Activated CD4-positive, alpha-beta memory T cell treated with anti-CD3 and anti-CD28 coated beads for 36 hours (primary cell): ENCODE measurements at regions not wholly inside any gene's neighbourhood (a gene's known extent, or its start where the extent isn't known, plus 50 kb on each side); places are given as distances from the start of the nearest gene placed in this dataset.

Source experiments
- CTCF ChIA-PET: fragments of 350-600 bp; sonication (Branson Sonifier 250); formaldehyde crosslinking; loops from one replicate; lab custom pipeline; 2021; ENCODE audit warnings: antibody characterized with exemption, inconsistent platforms; lab: Charles Lee
- POLR2A ChIA-PET: fragments of 350-600 bp; sonication (Branson Sonifier 250); formaldehyde crosslinking; loops from one replicate; lab custom pipeline; 2021; ENCODE audit warnings: antibody characterized with exemption; lab: Charles Lee
- DNase-seq: peaks from one replicate; pipeline ENCODE4 v3.0.0-alpha.2; 2020
- H3K27ac Mint-ChIP-seq: one replicate; pipeline ENCODE4 v1.8.0; 2021; ENCODE audit warnings: mixed read lengths
- H3K27me3 Mint-ChIP-seq: one replicate; pipeline ENCODE4 v1.8.0; 2021; ENCODE audit warnings: mixed read lengths
- H3K36me3 Mint-ChIP-seq: one replicate; pipeline ENCODE4 v1.8.0; 2021; ENCODE audit warnings: mixed read lengths
- H3K4me1 Mint-ChIP-seq: one replicate; pipeline ENCODE4 v1.8.0; 2021; ENCODE audit warnings: low read depth, mixed read lengths
- H3K4me3 Mint-ChIP-seq: one replicate; pipeline ENCODE4 v1.8.0; 2021; ENCODE audit warnings: mild to moderate bottlenecking, mixed read lengths
- H3K9me3 Mint-ChIP-seq: one replicate; pipeline ENCODE4 v1.8.0; 2021; ENCODE audit warnings: mixed read lengths
- intact Hi-C: fragments of 100-400 bp; cut with micrococcal nuclease; formaldehyde crosslinking; loops from one replicate; pipeline ENCODE4 v1.15.1; 2023

DNA sequence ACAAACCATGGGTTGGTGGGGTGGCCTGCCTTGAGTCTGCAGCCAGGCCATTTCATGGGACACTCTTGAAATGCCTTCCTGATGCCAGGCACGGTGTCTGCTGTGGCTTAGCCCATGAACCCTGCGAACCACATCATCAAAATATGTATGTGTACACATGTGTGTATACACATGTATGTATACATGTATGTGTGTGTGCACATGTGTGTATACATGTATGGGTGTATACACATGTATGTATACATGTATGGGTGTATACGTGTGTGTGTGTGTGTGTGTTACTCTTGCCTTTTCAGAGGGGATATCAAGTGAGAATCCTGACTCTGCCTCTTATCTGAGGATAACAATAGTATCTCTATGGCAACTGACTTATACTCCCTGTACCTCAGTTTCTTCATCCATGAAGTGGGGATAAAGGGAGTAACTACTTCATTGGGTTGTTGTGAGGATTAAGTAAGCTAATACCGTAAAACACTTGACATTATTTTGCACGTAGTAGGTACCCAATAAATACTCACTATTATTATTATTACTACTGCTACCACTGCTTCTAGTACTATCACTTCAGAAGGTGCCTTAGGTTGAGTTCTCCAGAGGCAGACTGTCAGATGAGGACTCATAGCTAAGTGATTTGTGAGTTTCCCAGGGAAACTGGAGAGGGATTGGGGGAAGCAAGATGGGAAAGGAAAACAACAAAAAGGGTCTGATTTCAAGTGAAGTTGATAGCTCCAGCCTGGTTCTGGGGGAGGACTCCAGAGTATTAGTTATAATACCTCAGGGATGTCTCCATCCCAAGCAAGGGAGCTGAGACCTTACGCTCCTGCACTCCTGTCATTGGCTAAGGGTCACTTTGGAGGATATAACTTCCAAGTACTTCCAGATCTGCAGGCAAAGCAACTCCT is 110.5 kb downstream of the VEGFA start:
- ChIA-PET CTCF (no interaction called here), POLR2A (no interaction called here)
- H3K4me1 Mint-ChIP-seq, result no peaks in the 10 kb centered on the region
- H3K27me3 Mint-ChIP-seq, result no peaks in the 10 kb centered on the region
- H3K36me3 Mint-ChIP-seq, result no peaks in the 10 kb centered on the region
- no peaks in the 10 kb centered on the region for H3K9me3 Mint-ChIP-seq
- intact Hi-C loops, result no loop called here
- H3K27ac Mint-ChIP-seq, result no peak overlapping the region
- no peak overlapping the region for H3K4me3 Mint-ChIP-seq
- no peak for DNase-seq

- no peaks in the 10 kb centered on the region for H3K27me3 Mint-ChIP-seq
- H3K27ac Mint-ChIP-seq, result no peak overlapping the region
- CTCF ChIA-PET, result no interaction called here
- H3K9me3 Mint-ChIP-seq, result no peaks in the 10 kb centered on the region
- POLR2A ChIA-PET, result no interaction called here
- intact Hi-C loops, result no loop called here
- H3K4me3 Mint-ChIP-seq, result no peak overlapping the region
- no peaks in the 10 kb centered on the region for H3K4me1 Mint-ChIP-seq
- no peak for DNase-seq
- H3K36me3 Mint-ChIP-seq, result no peaks in the 10 kb centered on the region
Observed at GRCh38 chr6:43879722-43880121, 109.7 kb downstream of the VEGFA start.

DNA sequence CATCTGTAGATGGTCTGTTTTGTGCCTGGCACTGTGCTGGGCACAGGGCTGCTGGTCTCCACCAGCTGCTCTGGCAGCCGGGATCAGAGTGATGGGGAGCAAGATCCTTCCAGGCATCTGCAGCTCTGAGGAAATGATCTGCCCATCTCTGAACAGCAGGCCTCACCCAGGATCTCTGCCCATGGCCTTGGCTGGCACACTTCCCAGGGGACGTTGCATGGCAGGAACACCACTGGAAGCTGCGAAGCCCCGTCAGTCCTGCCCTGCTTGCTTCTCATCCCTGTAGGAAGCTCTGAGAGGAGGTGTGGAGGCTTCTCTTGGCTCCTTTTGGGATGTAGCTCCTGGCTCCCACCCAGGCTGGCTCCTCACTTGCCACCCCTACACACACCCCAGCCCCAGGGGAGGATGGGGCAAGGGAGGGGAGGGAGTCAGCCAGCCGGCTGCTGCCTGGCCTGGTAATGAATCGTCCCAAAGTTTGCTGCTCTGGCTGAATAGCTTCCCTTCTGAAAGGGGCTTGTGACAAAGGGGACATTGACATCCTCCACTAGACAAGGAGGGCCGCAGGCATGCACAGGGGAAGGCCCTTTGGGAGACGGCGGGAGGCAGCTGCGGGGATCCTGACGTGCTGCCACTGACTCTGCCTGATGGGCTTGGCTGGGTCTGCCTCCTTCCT is 108.9 kb downstream of the VEGFA start:
- POLR2A ChIA-PET, result no interaction called here
- Mint-ChIP-seq H3K4me3 (no peak overlapping the region), H3K9me3 (no peaks in the 10 kb centered on the region), H3K27me3 (no peaks in the 10 kb centered on the region), H3K27ac (no peak overlapping the region), H3K36me3 (no peaks in the 10 kb centered on the region), H3K4me1 (no peaks in the 10 kb centered on the region)
- intact Hi-C loops, result no loop called here
- CTCF ChIA-PET, result no interaction called here
- no peak for DNase-seq

DNA sequence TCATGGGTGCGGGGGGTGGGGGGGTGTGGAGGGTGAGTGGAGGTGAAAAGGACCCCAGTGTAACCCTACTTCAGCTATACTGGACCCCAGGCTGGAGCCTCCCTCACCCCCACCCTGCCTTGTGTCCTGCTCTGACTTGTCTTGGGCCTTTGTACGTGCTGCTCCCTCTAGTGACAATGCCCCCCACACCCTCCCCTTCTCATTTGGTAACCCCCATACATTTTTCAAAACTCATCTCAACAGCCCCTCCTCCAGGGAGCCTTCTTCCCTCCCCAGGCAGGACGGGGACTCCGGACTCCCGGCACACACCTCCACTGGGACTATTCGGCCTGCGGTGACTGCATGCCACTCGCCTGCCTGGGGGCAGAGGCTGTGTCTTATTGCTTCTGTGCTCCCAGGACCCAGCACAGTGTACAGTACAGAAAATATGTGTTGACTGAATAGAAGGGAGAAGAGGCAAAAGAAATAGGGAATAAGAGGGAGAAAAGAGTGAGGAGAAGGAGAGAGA is 108.2 kb downstream of the VEGFA start:
- POLR2A ChIA-PET, result no interaction called here
- intact Hi-C loops, result no loop called here
- no peak overlapping the region for H3K27ac Mint-ChIP-seq
- H3K4me3 Mint-ChIP-seq, result no peak overlapping the region
- H3K36me3 Mint-ChIP-seq, result no peaks in the 10 kb centered on the region
- DNase-seq, result no peak
- H3K9me3 Mint-ChIP-seq, result no peaks in the 10 kb centered on the region
- H3K27me3 Mint-ChIP-seq, result no peaks in the 10 kb centered on the region
- CTCF ChIA-PET, result no interaction called here
- H3K4me1 Mint-ChIP-seq, result no peaks in the 10 kb centered on the region

- no peak for DNase-seq
- H3K4me3 Mint-ChIP-seq, result no peak overlapping the region
- intact Hi-C loops, result no loop called here
- no peaks in the 10 kb centered on the region for H3K36me3 Mint-ChIP-seq
- H3K4me1 Mint-ChIP-seq, result no peaks in the 10 kb centered on the region
- no peaks in the 10 kb centered on the region for H3K9me3 Mint-ChIP-seq
- ChIA-PET CTCF (no interaction called here), POLR2A (no interaction called here)
- no peaks in the 10 kb centered on the region for H3K27me3 Mint-ChIP-seq
- no peak overlapping the region for H3K27ac Mint-ChIP-seq
Observed at GRCh38 chr6:43877463-43878126, 107.6 kb downstream of the VEGFA start.

- no peaks in the 10 kb centered on the region for H3K36me3 Mint-ChIP-seq
- no peak for DNase-seq
- H3K4me3 Mint-ChIP-seq, result no peak overlapping the region
- H3K27me3 Mint-ChIP-seq, result no peaks in the 10 kb centered on the region
- no peaks in the 10 kb centered on the region for H3K4me1 Mint-ChIP-seq
- H3K27ac Mint-ChIP-seq, result no peak overlapping the region
- intact Hi-C loops, result no loop called here
- no peaks in the 10 kb centered on the region for H3K9me3 Mint-ChIP-seq
- CTCF ChIA-PET, result no interaction called here
- POLR2A ChIA-PET, result no interaction called here
Observed at GRCh38 chr6:43877036-43877435, 107.0 kb downstream of the VEGFA start.

DNA sequence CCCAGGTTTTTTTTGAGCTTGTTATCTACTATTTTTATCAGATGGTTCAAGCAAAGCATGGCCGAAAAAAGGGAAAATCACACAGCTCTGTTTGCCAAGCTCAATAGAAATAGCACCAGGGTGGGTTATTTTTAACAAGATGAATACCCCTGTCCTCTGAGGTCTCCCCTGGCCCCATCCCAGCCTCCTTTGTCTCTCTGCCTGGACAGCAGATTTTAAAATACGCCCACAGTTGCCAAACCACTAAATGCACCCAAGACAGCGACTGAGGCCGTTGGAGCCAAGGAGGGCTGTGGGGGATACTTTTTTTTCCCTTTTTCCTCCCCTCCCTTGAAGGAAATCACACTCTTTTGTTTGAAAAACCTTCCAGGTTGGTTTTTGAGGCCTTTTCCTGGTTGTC is 106.6 kb downstream of the VEGFA start:
- Mint-ChIP-seq H3K36me3 (no peaks in the 10 kb centered on the region), H3K4me3 (no peak overlapping the region), H3K27me3 (no peaks in the 10 kb centered on the region), H3K27ac (no peak overlapping the region), H3K9me3 (no peaks in the 10 kb centered on the region), H3K4me1 (no peaks in the 10 kb centered on the region)
- intact Hi-C loops, result no loop called here
- ChIA-PET CTCF (no interaction called here), POLR2A (no interaction called here)
- DNase-seq, result no peak

- ChIA-PET POLR2A (no interaction called here), CTCF (no interaction called here)
- Mint-ChIP-seq H3K9me3 (no peaks in the 10 kb centered on the region), H3K27me3 (no peaks in the 10 kb centered on the region), H3K4me1 (no peaks in the 10 kb centered on the region), H3K27ac (no peak overlapping the region), H3K4me3 (no peak overlapping the region), H3K36me3 (no peaks in the 10 kb centered on the region)
- no peak for DNase-seq
- intact Hi-C loops, result no loop called here
Observed at GRCh38 chr6:43875849-43876572, 106.0 kb downstream of the VEGFA start.

- no peak overlapping the region for H3K27ac Mint-ChIP-seq
- H3K4me3 Mint-ChIP-seq, result no peak overlapping the region
- POLR2A ChIA-PET, result no interaction called here
- H3K27me3 Mint-ChIP-seq, result no peaks in the 10 kb centered on the region
- no peaks in the 10 kb centered on the region for H3K4me1 Mint-ChIP-seq
- no peaks in the 10 kb centered on the region for H3K36me3 Mint-ChIP-seq
- H3K9me3 Mint-ChIP-seq, result no peaks in the 10 kb centered on the region
- intact Hi-C loops, result no loop called here
- no peak for DNase-seq
- CTCF ChIA-PET, result no interaction called here
Observed at GRCh38 chr6:43874814-43875590, 105.0 kb downstream of the VEGFA start.

GRCh38 chr6:43873806-43874714 is 104.0 kb downstream of the VEGFA start:
- DNase-seq, result no peak
- intact Hi-C loops, result no loop called here
- Mint-ChIP-seq H3K4me1 (no peaks in the 10 kb centered on the region), H3K27me3 (no peaks in the 10 kb centered on the region), H3K4me3 (no peak overlapping the region), H3K9me3 (no peaks in the 10 kb centered on the region), H3K36me3 (no peaks in the 10 kb centered on the region), H3K27ac (no peak overlapping the region)
- ChIA-PET CTCF (no interaction called here), POLR2A (no interaction called here)

DNA sequence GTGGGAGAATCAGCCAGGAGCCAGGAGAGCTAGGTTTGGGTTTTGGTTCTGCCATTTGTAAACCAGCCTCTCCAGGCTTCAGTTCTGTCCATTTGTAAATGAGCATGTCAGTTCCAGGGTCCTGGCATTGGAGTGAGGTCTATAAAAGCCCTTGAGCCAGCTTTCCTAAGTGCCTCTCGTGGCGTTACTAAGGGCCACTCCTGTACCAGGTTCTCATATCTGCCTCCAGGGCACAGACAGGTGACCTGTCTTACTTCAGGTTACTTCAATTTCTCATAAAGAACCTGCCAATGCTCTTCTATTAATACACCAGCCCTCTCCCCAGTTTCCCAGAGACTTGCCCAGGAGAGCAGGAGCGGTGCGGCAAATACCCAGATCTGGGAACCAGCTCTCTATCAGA is 101.9 kb downstream of the VEGFA start:
- DNase-seq, result no peak
- intact Hi-C loops, result no loop called here
- ChIA-PET POLR2A (no interaction called here), CTCF (no interaction called here)
- no peaks in the 10 kb centered on the region for H3K4me1 Mint-ChIP-seq
- H3K27ac Mint-ChIP-seq, result no peak overlapping the region
- H3K9me3 Mint-ChIP-seq, result no peaks in the 10 kb centered on the region
- H3K4me3 Mint-ChIP-seq, result no peak overlapping the region
- no peaks in the 10 kb centered on the region for H3K36me3 Mint-ChIP-seq
- no peaks in the 10 kb centered on the region for H3K27me3 Mint-ChIP-seq
